Liver (tissue), 8 donors: ENCODE measurements at regions not wholly inside any gene's neighbourhood (a gene's known extent, or its start where the extent isn't known, plus 50 kb on each side); places are given as distances from the start of the nearest gene placed in this dataset.

Source experiments
- DNase-seq: peaks from one replicate; pipeline ENCODE4 v3.0.0-alpha.2; 2017; ENCODE audit warnings: low spot score
- H3K27ac ChIP-seq, 2 donors: one replicate each; pipeline ENCODE4 v1.7.0; 2013; ENCODE audit warnings: inconsistent platforms in 2 of 2, low read length in 2 of 2, control low read depth in 1 of 2, low read depth in 1 of 2, mild to moderate bottlenecking in 1 of 2
- H3K27me3 ChIP-seq, 4 donors: one replicate each; pipeline versions ENCODE4 v1.6.1 to v1.7.0; 2013; ENCODE audit warnings: low read length in 3 of 4, inconsistent platforms in 1 of 4, mild to moderate bottlenecking in 1 of 4, moderate library complexity in 1 of 4; ENCODE audit not compliant: control insufficient read depth in 4 of 4, insufficient read depth in 4 of 4
- H3K36me3 ChIP-seq, 4 donors: one replicate each; pipeline versions ENCODE4 v1.6.1 to v1.7.0; 2013; ENCODE audit warnings: low read length in 3 of 4, mild to moderate bottlenecking in 3 of 4, low read depth in 1 of 4, moderate library complexity in 1 of 4; ENCODE audit not compliant: control insufficient read depth in 4 of 4, insufficient read depth in 3 of 4
- H3K4me1 ChIP-seq, 4 donors: one replicate each; pipeline versions ENCODE4 v1.6.1 to v1.7.0; 2013; ENCODE audit warnings: low read length in 3 of 4, mild to moderate bottlenecking in 3 of 4, moderate library complexity in 1 of 4; ENCODE audit not compliant: control insufficient read depth in 4 of 4, insufficient read depth in 4 of 4
- H3K4me3 ChIP-seq, 3 donors: one replicate each; pipeline versions ENCODE4 v1.6.1 to v1.7.0; 2013; ENCODE audit warnings: low read length in 3 of 3, control low read depth in 1 of 3, low read depth in 1 of 3, mild to moderate bottlenecking in 1 of 3
- H3K9ac ChIP-seq, 2 donors: one replicate each; pipeline ENCODE4 v1.7.0; 2013; ENCODE audit warnings: low read length in 2 of 2, mild to moderate bottlenecking in 2 of 2, moderate library complexity in 2 of 2, control low read depth in 1 of 2, low read depth in 1 of 2
- H3K9me3 ChIP-seq, 4 donors: one replicate each; pipeline versions ENCODE4 v1.6.1 to v1.7.0; 2013; ENCODE audit warnings: low read length in 3 of 4; ENCODE audit not compliant: control insufficient read depth in 4 of 4
- EGR1 ChIP-seq, 2 donors: IDR thresholded peaks; 2 replicates each; pipeline ENCODE4 v1.6.1; 2016 to 2018; ENCODE audit warnings: antibody characterized with exemption in 2 of 2, low read depth in 2 of 2
- FOXA1 ChIP-seq: IDR thresholded peaks from 2 replicates; pipeline ENCODE4 v1.6.1; 2016; ENCODE audit warnings: antibody characterized with exemption
- FOXA2 ChIP-seq: IDR thresholded peaks from 2 replicates; pipeline ENCODE4 v1.6.1; 2016; ENCODE audit warnings: antibody characterized with exemption
- GABPA ChIP-seq, 2 donors: IDR thresholded peaks in 1 of 2; conservative IDR thresholded peaks in 1 of 2; 2 replicates each; pipeline ENCODE4 v1.6.1; 2016; ENCODE audit warnings: antibody characterized with exemption in 2 of 2, mild to moderate bottlenecking in 1 of 2, moderate library complexity in 1 of 2
- HNF4A ChIP-seq, 2 donors: conservative IDR thresholded peaks; 2 replicates each; pipeline ENCODE4 v1.6.1; 2016; ENCODE audit warnings: antibody characterized with exemption in 2 of 2, mild to moderate bottlenecking in 2 of 2
- HNF4G ChIP-seq: IDR thresholded peaks from 2 replicates; pipeline ENCODE4 v1.6.1; 2016; ENCODE audit warnings: antibody characterized with exemption
- JUND ChIP-seq, 2 donors: IDR thresholded peaks; 2 replicates each; pipeline ENCODE4 v1.6.1; 2016; ENCODE audit warnings: antibody characterized with exemption in 2 of 2
- NR2F2 ChIP-seq: IDR thresholded peaks from 2 replicates; pipeline ENCODE4 v1.6.1; 2016; ENCODE audit warnings: antibody characterized with exemption
- RAD21 ChIP-seq, 2 donors: IDR thresholded peaks; 2 replicates each; pipeline ENCODE4 v1.6.1; 2016; ENCODE audit warnings: antibody characterized with exemption in 2 of 2, mild to moderate bottlenecking in 2 of 2
- RXRA ChIP-seq, 2 donors: IDR thresholded peaks; 2 replicates each; pipeline ENCODE4 v1.6.1; 2017 to 2018; ENCODE audit warnings: antibody characterized with exemption in 2 of 2, mild to moderate bottlenecking in 1 of 2
- SP1 ChIP-seq: IDR thresholded peaks from 2 replicates; pipeline ENCODE4 v1.6.1; 2018; ENCODE audit warnings: antibody characterized with exemption, mild to moderate bottlenecking
- TAF1 ChIP-seq: conservative IDR thresholded peaks from 2 replicates; pipeline ENCODE4 v1.6.1; 2016; ENCODE audit warnings: antibody characterized with exemption, mild to moderate bottlenecking
- WGBS: extraction: QIAGEN DNeasy Blood & Tissue Kit; methylation state at CpG from one replicate; pipeline ENCODE4 v1.1.7; 2013; 5-methylcytosine and 5-hydroxymethylcytosine counted together
- TF ChIP-seq, protein P1 (sequence below): IDR thresholded peaks from 2 replicates; pipeline ENCODE4 v1.6.1; 2016; ENCODE audit warnings: antibody characterized with exemption
- TF ChIP-seq, protein P2 (sequence below): IDR thresholded peaks from 2 replicates; pipeline ENCODE4 v1.6.1; 2016; ENCODE audit warnings: antibody characterized with exemption
- TF ChIP-seq, protein P3 (sequence below): IDR thresholded peaks from 2 replicates; pipeline ENCODE4 v1.6.1; 2016; ENCODE audit warnings: antibody characterized with exemption, mild to moderate bottlenecking
- TF ChIP-seq, protein P4 (sequence below): fragments of 150-350 bp; IDR thresholded peaks from 2 replicates; pipeline ENCODE4 v1.5.1; 2017; ENCODE audit warnings: improper control_type of control experiment, low read depth, low read length; ENCODE audit not compliant: missing input control
- donor health status: healthy.
- donor health status: healthy.
- donor health status: healthy.
- donor health status: healthy.
- donor health status: healthy.

DNA sequence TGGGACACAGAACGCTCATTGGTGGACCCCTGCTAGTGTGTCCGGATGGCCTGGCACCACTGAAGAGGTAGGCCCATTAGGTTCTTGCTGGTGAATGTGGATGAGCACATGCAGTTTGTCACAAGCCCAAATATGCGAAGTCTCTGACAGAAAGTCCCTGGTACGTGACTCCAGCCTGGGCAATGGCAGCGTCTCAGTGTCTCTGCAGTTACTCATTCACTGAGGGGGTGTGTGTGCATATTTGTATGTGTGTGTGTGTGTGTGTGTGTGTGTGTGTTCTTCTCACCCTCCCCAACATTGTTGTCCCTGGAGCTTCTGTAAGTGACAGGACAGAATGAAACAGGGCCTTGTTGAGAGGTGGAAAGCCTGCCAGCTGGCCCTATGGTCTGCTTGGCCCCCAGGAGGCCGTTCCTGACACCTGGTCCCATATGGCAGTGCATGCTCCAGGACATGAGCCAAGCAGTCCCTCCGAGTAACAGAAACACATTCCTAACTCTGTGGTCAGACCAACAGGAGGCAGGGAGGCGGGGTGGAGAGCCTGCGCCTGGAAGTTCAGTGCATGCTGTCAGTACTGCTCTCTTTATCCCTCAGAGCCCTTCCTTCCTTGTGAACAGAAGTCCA is 169.9 kb downstream of the SLC28A3 start:
- H3K4me1 ChIP-seq: peaks cover 0 to 1% (median 0%) of the 10 kb centered on the region in 4 donors
- WGBS: 79% methylated on average over 9 of the region's 9 CpGs
- H3K36me3 ChIP-seq: no peaks in the 10 kb centered on the region
- no peak for DNase-seq
- no peak overlapping the region for H3K9ac ChIP-seq
- no peaks in the 10 kb centered on the region for H3K9me3 ChIP-seq
- no peak overlapping the region for H3K4me3 ChIP-seq
- no peaks in the 10 kb centered on the region for H3K27me3 ChIP-seq
- no peak for TF ChIP-seq JUND (IDR thresholded peaks at IDR 0.05)
- TF ChIP-seq FOXA1: no peak
- TF ChIP-seq, protein P1, sequence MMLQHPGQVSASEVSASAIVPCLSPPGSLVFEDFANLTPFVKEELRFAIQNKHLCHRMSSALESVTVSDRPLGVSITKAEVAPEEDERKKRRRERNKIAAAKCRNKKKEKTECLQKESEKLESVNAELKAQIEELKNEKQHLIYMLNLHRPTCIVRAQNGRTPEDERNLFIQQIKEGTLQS: no peak
- TF ChIP-seq RXRA (IDR thresholded peaks at IDR 0.05): no peak
- TF ChIP-seq RAD21 (IDR thresholded peaks at IDR 0.05): peak in 1 of 2 donors; percentile 21
- H3K27ac ChIP-seq: no peak overlapping the region

DNA sequence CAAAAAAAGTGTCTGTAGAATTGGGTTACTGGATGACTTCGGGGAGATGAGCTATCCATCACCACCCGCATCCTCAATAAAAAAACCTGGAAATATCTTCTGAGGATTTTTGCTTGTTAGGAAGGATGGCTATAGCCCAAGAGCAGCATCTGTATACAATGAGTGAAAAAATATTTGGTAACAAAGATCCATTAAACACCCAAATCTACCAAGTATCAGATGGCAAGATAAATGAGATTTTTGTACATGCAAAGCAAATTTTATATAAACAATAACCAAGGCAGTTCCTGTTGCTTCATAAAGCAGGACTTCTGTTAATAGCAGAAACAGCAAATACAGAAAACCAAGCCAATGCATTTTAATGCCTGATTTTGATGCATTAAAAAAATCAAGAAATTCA is 166.6 kb downstream of the SLC28A3 start:
- Histone ChIP-seq H3K9me3 (no peaks in the 10 kb centered on the region), H3K4me3 (no peak overlapping the region), H3K4me1 (peaks cover 0 to 1% (median 0%) of the 10 kb centered on the region in 4 donors), H3K36me3 (no peaks in the 10 kb centered on the region), H3K27ac (no peak overlapping the region), H3K27me3 (no peaks in the 10 kb centered on the region), H3K9ac (no peak overlapping the region)
- TF ChIP-seq, protein P2, sequence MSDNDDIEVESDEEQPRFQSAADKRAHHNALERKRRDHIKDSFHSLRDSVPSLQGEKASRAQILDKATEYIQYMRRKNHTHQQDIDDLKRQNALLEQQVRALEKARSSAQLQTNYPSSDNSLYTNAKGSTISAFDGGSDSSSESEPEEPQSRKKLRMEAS: no peak
- no peak for TF ChIP-seq TAF1
- TF ChIP-seq EGR1 (IDR thresholded peaks at IDR 0.05; ENCODE audit: low read depth in 2 of 2): no peak
- TF ChIP-seq FOXA2: no peak
- no peak for TF ChIP-seq NR2F2
- TF ChIP-seq, protein P1: no peak
- no peak for TF ChIP-seq RXRA (IDR thresholded peaks at IDR 0.05)
- TF ChIP-seq SP1: no peak
- TF ChIP-seq GABPA (IDR thresholded peaks at IDR 0.05 in 1 of 2, conservative IDR thresholded peaks at IDR 0.05 in 1 of 2): no peak
- TF ChIP-seq HNF4A (conservative IDR thresholded peaks at IDR 0.05): no peak
- TF ChIP-seq HNF4G: no peak
- no peak for TF ChIP-seq RAD21 (IDR thresholded peaks at IDR 0.05)
- TF ChIP-seq FOXA1: no peak
- TF ChIP-seq, protein P3, sequence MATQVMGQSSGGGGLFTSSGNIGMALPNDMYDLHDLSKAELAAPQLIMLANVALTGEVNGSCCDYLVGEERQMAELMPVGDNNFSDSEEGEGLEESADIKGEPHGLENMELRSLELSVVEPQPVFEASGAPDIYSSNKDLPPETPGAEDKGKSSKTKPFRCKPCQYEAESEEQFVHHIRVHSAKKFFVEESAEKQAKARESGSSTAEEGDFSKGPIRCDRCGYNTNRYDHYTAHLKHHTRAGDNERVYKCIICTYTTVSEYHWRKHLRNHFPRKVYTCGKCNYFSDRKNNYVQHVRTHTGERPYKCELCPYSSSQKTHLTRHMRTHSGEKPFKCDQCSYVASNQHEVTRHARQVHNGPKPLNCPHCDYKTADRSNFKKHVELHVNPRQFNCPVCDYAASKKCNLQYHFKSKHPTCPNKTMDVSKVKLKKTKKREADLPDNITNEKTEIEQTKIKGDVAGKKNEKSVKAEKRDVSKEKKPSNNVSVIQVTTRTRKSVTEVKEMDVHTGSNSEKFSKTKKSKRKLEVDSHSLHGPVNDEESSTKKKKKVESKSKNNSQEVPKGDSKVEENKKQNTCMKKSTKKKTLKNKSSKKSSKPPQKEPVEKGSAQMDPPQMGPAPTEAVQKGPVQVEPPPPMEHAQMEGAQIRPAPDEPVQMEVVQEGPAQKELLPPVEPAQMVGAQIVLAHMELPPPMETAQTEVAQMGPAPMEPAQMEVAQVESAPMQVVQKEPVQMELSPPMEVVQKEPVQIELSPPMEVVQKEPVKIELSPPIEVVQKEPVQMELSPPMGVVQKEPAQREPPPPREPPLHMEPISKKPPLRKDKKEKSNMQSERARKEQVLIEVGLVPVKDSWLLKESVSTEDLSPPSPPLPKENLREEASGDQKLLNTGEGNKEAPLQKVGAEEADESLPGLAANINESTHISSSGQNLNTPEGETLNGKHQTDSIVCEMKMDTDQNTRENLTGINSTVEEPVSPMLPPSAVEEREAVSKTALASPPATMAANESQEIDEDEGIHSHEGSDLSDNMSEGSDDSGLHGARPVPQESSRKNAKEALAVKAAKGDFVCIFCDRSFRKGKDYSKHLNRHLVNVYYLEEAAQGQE: no peak
- TF ChIP-seq JUND (IDR thresholded peaks at IDR 0.05): no peak
- TF ChIP-seq, protein P4, sequence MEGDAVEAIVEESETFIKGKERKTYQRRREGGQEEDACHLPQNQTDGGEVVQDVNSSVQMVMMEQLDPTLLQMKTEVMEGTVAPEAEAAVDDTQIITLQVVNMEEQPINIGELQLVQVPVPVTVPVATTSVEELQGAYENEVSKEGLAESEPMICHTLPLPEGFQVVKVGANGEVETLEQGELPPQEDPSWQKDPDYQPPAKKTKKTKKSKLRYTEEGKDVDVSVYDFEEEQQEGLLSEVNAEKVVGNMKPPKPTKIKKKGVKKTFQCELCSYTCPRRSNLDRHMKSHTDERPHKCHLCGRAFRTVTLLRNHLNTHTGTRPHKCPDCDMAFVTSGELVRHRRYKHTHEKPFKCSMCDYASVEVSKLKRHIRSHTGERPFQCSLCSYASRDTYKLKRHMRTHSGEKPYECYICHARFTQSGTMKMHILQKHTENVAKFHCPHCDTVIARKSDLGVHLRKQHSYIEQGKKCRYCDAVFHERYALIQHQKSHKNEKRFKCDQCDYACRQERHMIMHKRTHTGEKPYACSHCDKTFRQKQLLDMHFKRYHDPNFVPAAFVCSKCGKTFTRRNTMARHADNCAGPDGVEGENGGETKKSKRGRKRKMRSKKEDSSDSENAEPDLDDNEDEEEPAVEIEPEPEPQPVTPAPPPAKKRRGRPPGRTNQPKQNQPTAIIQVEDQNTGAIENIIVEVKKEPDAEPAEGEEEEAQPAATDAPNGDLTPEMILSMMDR: no peak
- DNase-seq: no peak
- WGBS: 89% methylated on average over 2 of the region's 2 CpGs
